AG04450 (cell line): ENCODE measurements at regions not wholly inside any gene's neighbourhood (a gene's known extent, or its start where the extent isn't known, plus 50 kb on each side); places are given as distances from the start of the nearest gene placed in this dataset.

ENCODE experiments used
- CTCF ChIA-PET: fragments of 300-600, 350-600 bp; formaldehyde crosslinking; extraction: SDS; loops from one replicate; lab custom pipeline; 2022; ENCODE audit warnings: antibody characterized with exemption, inconsistent platforms; lab: Charles Lee
- POLR2A ChIA-PET: fragments of 350-600 bp; formaldehyde crosslinking; extraction: SDS; loops from one replicate; lab custom pipeline; 2021; ENCODE audit warnings: antibody characterized with exemption, inconsistent platforms; lab: Yijun Ruan, JAX
- DNase-seq: peaks from one replicate; pipeline ENCODE4 v3.0.0-alpha.2; 2011; ENCODE audit warnings: low read depth, low spot score
- H3K27ac ChIP-seq: one replicate; pipeline ENCODE4 v1.5.1; 2012; ENCODE audit warnings: low read depth, low read length, control low read depth
- H3K27me3 ChIP-seq: one replicate; pipeline ENCODE4 v1.6.0; 2012; ENCODE audit warnings: low read length; ENCODE audit not compliant: control insufficient read depth, insufficient read depth
- H3K4me3 ChIP-seq: 2 replicates; pipeline ENCODE4 v1.5.1; 2011; ENCODE audit warnings: mild to moderate bottlenecking, low read depth, low read length, control low read depth
- H3K9me3 ChIP-seq: 2 replicates; pipeline ENCODE4 v1.5.1; 2012; ENCODE audit warnings: low read length; ENCODE audit not compliant: control insufficient read depth, insufficient read depth
- TF ChIP-seq, protein P1 (sequence below): IDR thresholded peaks from 2 replicates; pipeline ENCODE4 v1.5.1; 2011; ENCODE audit warnings: low read depth, low read length, control low read depth, inconsistent platforms

DNA sequence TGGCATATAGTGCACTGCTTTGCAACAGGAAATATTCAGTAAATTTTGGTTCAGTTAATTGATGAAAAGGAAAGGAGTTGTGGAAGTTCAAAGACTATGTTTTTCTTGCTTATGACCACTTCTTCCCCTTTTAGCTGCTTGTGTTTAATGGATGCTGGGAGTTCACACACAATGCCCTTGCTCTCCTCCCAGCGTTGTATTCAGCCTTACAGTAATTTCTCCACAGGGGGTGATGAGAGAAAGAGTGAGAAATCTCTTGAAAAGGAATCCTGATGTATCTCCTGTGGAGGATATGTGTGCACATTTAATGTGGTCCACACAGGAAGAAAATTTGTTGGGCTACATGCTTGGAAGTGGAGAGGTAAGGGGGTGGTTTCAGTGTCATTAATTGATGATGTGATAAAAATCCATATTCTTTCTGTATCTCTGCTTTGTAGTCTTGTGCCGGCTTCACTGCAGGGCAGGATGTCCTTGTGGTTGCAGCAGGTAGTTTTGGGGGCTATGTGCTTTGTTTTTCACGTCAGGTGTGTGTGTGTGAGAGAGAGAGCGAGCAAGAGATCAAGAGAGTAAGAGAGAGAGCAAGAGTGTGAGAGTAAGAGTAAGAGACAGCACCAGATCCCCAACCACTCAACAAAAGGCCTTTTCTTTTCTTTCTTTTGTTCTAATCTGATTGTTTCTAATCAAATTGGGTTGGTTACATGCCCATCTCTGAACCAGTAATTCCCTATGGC is 204.4 kb downstream of the RWDD3 start:
- POLR2A ChIA-PET = no interaction called here
- DNase-seq = no peak
- Histone ChIP-seq H3K9me3 (no peaks in the 10 kb centered on the region), H3K27ac (no peak overlapping the region), H3K4me3 (no peak overlapping the region), H3K27me3 (peaks cover 2% of the 10 kb centered on the region)
- CTCF ChIA-PET = no interaction called here
- TF ChIP-seq, protein P1, sequence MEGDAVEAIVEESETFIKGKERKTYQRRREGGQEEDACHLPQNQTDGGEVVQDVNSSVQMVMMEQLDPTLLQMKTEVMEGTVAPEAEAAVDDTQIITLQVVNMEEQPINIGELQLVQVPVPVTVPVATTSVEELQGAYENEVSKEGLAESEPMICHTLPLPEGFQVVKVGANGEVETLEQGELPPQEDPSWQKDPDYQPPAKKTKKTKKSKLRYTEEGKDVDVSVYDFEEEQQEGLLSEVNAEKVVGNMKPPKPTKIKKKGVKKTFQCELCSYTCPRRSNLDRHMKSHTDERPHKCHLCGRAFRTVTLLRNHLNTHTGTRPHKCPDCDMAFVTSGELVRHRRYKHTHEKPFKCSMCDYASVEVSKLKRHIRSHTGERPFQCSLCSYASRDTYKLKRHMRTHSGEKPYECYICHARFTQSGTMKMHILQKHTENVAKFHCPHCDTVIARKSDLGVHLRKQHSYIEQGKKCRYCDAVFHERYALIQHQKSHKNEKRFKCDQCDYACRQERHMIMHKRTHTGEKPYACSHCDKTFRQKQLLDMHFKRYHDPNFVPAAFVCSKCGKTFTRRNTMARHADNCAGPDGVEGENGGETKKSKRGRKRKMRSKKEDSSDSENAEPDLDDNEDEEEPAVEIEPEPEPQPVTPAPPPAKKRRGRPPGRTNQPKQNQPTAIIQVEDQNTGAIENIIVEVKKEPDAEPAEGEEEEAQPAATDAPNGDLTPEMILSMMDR = no peak

DNA sequence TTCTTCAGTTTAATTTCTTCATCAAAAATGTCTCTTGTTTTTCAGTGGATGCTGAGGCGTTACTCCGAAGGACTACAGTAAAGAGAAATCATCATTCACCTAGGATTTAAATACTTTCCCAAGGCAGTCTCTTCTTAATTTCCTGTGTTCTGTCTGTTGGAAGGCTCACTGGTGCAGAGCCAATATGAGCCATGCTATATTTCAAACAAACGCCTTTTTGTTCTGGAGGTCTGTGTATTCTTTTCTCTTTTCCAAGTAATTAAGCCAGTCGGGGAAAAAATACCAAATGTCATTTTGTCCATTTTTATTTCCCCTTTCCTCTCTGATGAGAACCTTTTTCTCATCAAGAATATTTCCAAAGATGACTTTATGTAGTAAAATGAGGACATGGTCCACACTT is 206.5 kb downstream of the RWDD3 start:
- POLR2A ChIA-PET = no interaction called here
- DNase-seq = no peak
- Histone ChIP-seq H3K4me3 (no peak overlapping the region), H3K27me3 (peaks cover 2% of the 10 kb centered on the region), H3K9me3 (no peaks in the 10 kb centered on the region), H3K27ac (no peak overlapping the region)
- CTCF ChIA-PET = no interaction called here
- TF ChIP-seq, protein P1 = no peak

DNA sequence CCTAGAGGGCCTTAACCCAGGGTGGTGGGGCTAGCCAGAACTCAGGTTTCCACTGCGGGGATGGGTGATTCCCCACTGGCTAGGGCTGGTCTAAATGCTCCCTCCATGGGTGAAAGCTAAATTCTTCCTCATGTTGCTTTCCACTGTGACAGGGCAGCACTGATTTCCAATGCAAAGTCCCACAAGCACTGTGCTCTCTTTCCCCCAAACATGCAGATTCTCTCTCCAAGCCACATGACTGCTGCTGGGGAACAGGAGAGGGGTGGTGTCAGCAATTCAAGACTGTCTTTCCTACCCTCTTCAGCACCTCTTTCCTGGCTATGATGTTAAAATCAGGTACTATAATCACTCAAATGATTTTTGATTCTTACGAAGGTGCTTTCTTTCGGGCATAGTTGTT is 215.5 kb downstream of the RWDD3 start:
- no peak for DNase-seq
- TF ChIP-seq, protein P1 = no peak
- CTCF ChIA-PET = no interaction called here
- POLR2A ChIA-PET = no interaction called here
- Histone ChIP-seq H3K27ac (no peak overlapping the region), H3K27me3 (no peaks in the 10 kb centered on the region), H3K4me3 (no peak overlapping the region), H3K9me3 (no peaks in the 10 kb centered on the region)

DNA sequence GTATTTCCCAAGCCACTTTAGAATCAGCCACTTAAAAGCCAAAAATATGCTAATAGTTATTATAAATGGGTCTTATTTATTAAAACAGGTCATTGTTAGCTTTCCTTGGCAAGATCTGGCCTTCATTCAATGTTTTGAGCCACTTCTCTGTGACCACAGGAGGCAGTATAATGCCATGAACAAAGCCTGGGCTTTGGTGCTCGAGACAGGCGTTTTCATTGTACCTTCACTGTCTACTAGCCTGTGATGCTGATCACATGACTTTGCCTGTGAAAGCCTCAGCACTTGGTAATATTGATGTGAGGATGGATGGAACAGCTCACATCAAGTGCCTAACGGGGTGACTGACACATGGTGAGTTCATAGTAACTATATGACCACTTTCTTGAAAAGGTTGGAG is 217.0 kb downstream of the RWDD3 start:
- Histone ChIP-seq H3K4me3 (no peak overlapping the region), H3K27me3 (no peaks in the 10 kb centered on the region), H3K9me3 (no peaks in the 10 kb centered on the region), H3K27ac (no peak overlapping the region)
- TF ChIP-seq, protein P1 = no peak
- no peak for DNase-seq
- CTCF ChIA-PET = no interaction called here
- POLR2A ChIA-PET = no interaction called here

DNA sequence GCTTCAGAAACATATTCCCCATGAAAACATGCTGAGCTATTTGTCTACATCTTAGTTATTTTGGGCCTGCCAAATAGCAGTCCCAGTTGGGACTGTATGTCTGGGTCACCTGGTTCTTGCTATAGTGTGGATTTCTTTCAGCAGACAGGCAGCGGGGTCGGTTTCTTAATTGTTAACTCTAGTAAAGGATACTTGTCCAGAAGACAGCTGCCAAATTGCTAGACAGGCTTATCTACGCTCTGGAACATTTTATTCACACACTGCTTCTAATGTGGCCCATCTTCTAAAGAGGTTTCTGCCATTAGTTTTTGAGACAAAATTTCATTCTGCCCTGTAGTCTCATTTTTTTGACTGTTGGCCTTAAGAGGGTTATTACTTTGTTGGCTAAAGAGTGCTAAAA is 217.9 kb downstream of the RWDD3 start:
- no peak for DNase-seq
- CTCF ChIA-PET = no interaction called here
- H3K9me3 ChIP-seq = no peaks in the 10 kb centered on the region
- TF ChIP-seq, protein P1 = no peak
- no peak overlapping the region for H3K27ac ChIP-seq
- no peaks in the 10 kb centered on the region for H3K27me3 ChIP-seq
- no peak overlapping the region for H3K4me3 ChIP-seq
- POLR2A ChIA-PET = no interaction called here
